ENCODE measurements at regions not wholly inside any gene's neighbourhood (a gene's known extent, or its start where the extent isn't known, plus 50 kb on each side); places are given as distances from the start of the nearest gene placed in this dataset.

- no peak overlapping the region for H3K27ac ChIP-seq (ENCODE audit: low read depth in 1 of 3, low read length in 2 of 3)
- DNase-seq: peak; percentile 16 to 22
- no peaks in the 10 kb centered on the region for H3K27me3 ChIP-seq (ENCODE audit: control insufficient read depth in 3 of 3, insufficient read depth in 3 of 3, low read length in 3 of 3)
- 50 to 57% (median 52%) methylated on average over 10 of the region's 10 CpGs for WGBS, 3 donors
- no peaks in the 10 kb centered on the region for H3K4me1 ChIP-seq (ENCODE audit: control insufficient read depth in 3 of 3, insufficient read depth in 2 of 3, low read depth in 1 of 3, low read length in 2 of 3)
- H3K4me3 ChIP-seq (ENCODE audit: low read depth in 1 of 3, low read length in 3 of 3): no peak overlapping the region
- no peak for FAIRE-seq
- H3K36me3 ChIP-seq (ENCODE audit: control insufficient read depth in 3 of 3, insufficient read depth in 2 of 3, low read depth in 1 of 3, low read length in 3 of 3): no peaks in the 10 kb centered on the region
- no peaks in the 10 kb centered on the region for H3K9me3 ChIP-seq (ENCODE audit: control insufficient read depth in 2 of 2, insufficient read depth in 1 of 2, low read depth in 1 of 2, low read length in 1 of 2)
Observed at GRCh38 chr3:25151281-25151902, 276.7 kb upstream of the RARB start.

GRCh38 chr3:25151903-25152295, 276.2 kb upstream of the RARB start:
- FAIRE-seq (no peak), DNase-seq (no peak)
- Histone ChIP-seq H3K27me3 (ENCODE audit: control insufficient read depth in 3 of 3, insufficient read depth in 3 of 3, low read length in 3 of 3) (no peaks in the 10 kb centered on the region), H3K9me3 (ENCODE audit: control insufficient read depth in 2 of 2, insufficient read depth in 1 of 2, low read depth in 1 of 2, low read length in 1 of 2) (no peaks in the 10 kb centered on the region), H3K4me1 (ENCODE audit: control insufficient read depth in 3 of 3, insufficient read depth in 2 of 3, low read depth in 1 of 3, low read length in 2 of 3) (no peaks in the 10 kb centered on the region), H3K4me3 (ENCODE audit: low read depth in 1 of 3, low read length in 3 of 3) (no peak overlapping the region), H3K36me3 (ENCODE audit: control insufficient read depth in 3 of 3, insufficient read depth in 2 of 3, low read depth in 1 of 3, low read length in 3 of 3) (no peaks in the 10 kb centered on the region), H3K27ac (ENCODE audit: low read depth in 1 of 3, low read length in 2 of 3) (no peak overlapping the region)
- 41 to 56% (median 56%) methylated on average over 3 of the region's 3 CpGs for WGBS, 3 donors

- no peaks in the 10 kb centered on the region for H3K36me3 ChIP-seq (ENCODE audit: control insufficient read depth in 3 of 3, insufficient read depth in 2 of 3, low read depth in 1 of 3, low read length in 3 of 3)
- H3K4me1 ChIP-seq (ENCODE audit: control insufficient read depth in 3 of 3, insufficient read depth in 2 of 3, low read depth in 1 of 3, low read length in 2 of 3): no peaks in the 10 kb centered on the region
- FAIRE-seq: no peak
- DNase-seq: no peak
- H3K4me3 ChIP-seq (ENCODE audit: low read depth in 1 of 3, low read length in 3 of 3): no peak overlapping the region
- no peaks in the 10 kb centered on the region for H3K9me3 ChIP-seq (ENCODE audit: control insufficient read depth in 2 of 2, insufficient read depth in 1 of 2, low read depth in 1 of 2, low read length in 1 of 2)
- no peak overlapping the region for H3K27ac ChIP-seq (ENCODE audit: low read depth in 1 of 3, low read length in 2 of 3)
- H3K27me3 ChIP-seq (ENCODE audit: control insufficient read depth in 3 of 3, insufficient read depth in 3 of 3, low read length in 3 of 3): no peaks in the 10 kb centered on the region
- WGBS, 3 donors: 74 to 87% (median 84%) methylated on average over 9 of the region's 9 CpGs
Observed at GRCh38 chr3:25153136-25153535, 274.9 kb upstream of the RARB start.

GRCh38 chr3:25153561-25153960, 274.5 kb upstream of the RARB start:
- 68 to 84% (median 82%) methylated on average over 1 of the region's 1 CpG for WGBS, 3 donors

GRCh38 chr3:25155652-25156471, 272.2 kb upstream of the RARB start:
- DNase-seq: no peak
- 49 to 57% (median 56%) methylated on average over 4 of the region's 4 CpGs for WGBS, 3 donors
- Histone ChIP-seq H3K4me1 (ENCODE audit: control insufficient read depth in 3 of 3, insufficient read depth in 2 of 3, low read depth in 1 of 3, low read length in 2 of 3) (no peaks in the 10 kb centered on the region), H3K9me3 (ENCODE audit: control insufficient read depth in 2 of 2, insufficient read depth in 1 of 2, low read depth in 1 of 2, low read length in 1 of 2) (no peaks in the 10 kb centered on the region), H3K27me3 (ENCODE audit: control insufficient read depth in 3 of 3, insufficient read depth in 3 of 3, low read length in 3 of 3) (no peaks in the 10 kb centered on the region), H3K4me3 (ENCODE audit: low read depth in 1 of 3, low read length in 3 of 3) (no peak overlapping the region), H3K36me3 (ENCODE audit: control insufficient read depth in 3 of 3, insufficient read depth in 2 of 3, low read depth in 1 of 3, low read length in 3 of 3) (no peaks in the 10 kb centered on the region), H3K27ac (ENCODE audit: low read depth in 1 of 3, low read length in 2 of 3) (no peak overlapping the region)
- no peak for FAIRE-seq

More at GRCh38 chr3:25153561-25153960, 274.5 kb upstream of the RARB start:
- Histone ChIP-seq H3K27ac (ENCODE audit: low read depth in 1 of 3, low read length in 2 of 3) (no peak overlapping the region), H3K36me3 (ENCODE audit: control insufficient read depth in 3 of 3, insufficient read depth in 2 of 3, low read depth in 1 of 3, low read length in 3 of 3) (no peaks in the 10 kb centered on the region), H3K4me3 (ENCODE audit: low read depth in 1 of 3, low read length in 3 of 3) (no peak overlapping the region), H3K27me3 (ENCODE audit: control insufficient read depth in 3 of 3, insufficient read depth in 3 of 3, low read length in 3 of 3) (no peaks in the 10 kb centered on the region), H3K9me3 (ENCODE audit: control insufficient read depth in 2 of 2, insufficient read depth in 1 of 2, low read depth in 1 of 2, low read length in 1 of 2) (no peaks in the 10 kb centered on the region), H3K4me1 (ENCODE audit: control insufficient read depth in 3 of 3, insufficient read depth in 2 of 3, low read depth in 1 of 3, low read length in 2 of 3) (no peaks in the 10 kb centered on the region)
- FAIRE-seq (no peak), DNase-seq (no peak)

- no peaks in the 10 kb centered on the region for H3K27me3 ChIP-seq (ENCODE audit: control insufficient read depth in 3 of 3, insufficient read depth in 3 of 3, low read length in 3 of 3)
- no peak overlapping the region for H3K4me3 ChIP-seq (ENCODE audit: low read depth in 1 of 3, low read length in 3 of 3)
- no peak overlapping the region for H3K27ac ChIP-seq (ENCODE audit: low read depth in 1 of 3, low read length in 2 of 3)
- 60 to 72% (median 72%) methylated on average over 5 of the region's 5 CpGs for WGBS, 3 donors
- FAIRE-seq: no peak
- H3K36me3 ChIP-seq (ENCODE audit: control insufficient read depth in 3 of 3, insufficient read depth in 2 of 3, low read depth in 1 of 3, low read length in 3 of 3): no peaks in the 10 kb centered on the region
- no peaks in the 10 kb centered on the region for H3K4me1 ChIP-seq (ENCODE audit: control insufficient read depth in 3 of 3, insufficient read depth in 2 of 3, low read depth in 1 of 3, low read length in 2 of 3)
- no peaks in the 10 kb centered on the region for H3K9me3 ChIP-seq (ENCODE audit: control insufficient read depth in 2 of 2, insufficient read depth in 1 of 2, low read depth in 1 of 2, low read length in 1 of 2)
- no peak for DNase-seq
Observed at GRCh38 chr3:25156626-25157025, 271.4 kb upstream of the RARB start.

- Histone ChIP-seq H3K4me3 (ENCODE audit: low read depth in 1 of 3, low read length in 3 of 3) (no peak overlapping the region), H3K27me3 (ENCODE audit: control insufficient read depth in 3 of 3, insufficient read depth in 3 of 3, low read length in 3 of 3) (no peaks in the 10 kb centered on the region), H3K27ac (ENCODE audit: low read depth in 1 of 3, low read length in 2 of 3) (no peak overlapping the region), H3K36me3 (ENCODE audit: control insufficient read depth in 3 of 3, insufficient read depth in 2 of 3, low read depth in 1 of 3, low read length in 3 of 3) (no peaks in the 10 kb centered on the region), H3K9me3 (ENCODE audit: control insufficient read depth in 2 of 2, insufficient read depth in 1 of 2, low read depth in 1 of 2, low read length in 1 of 2) (no peaks in the 10 kb centered on the region), H3K4me1 (ENCODE audit: control insufficient read depth in 3 of 3, insufficient read depth in 2 of 3, low read depth in 1 of 3, low read length in 2 of 3) (no peaks in the 10 kb centered on the region)
- 77 to 86% (median 77%) methylated on average over 3 of the region's 3 CpGs for WGBS, 3 donors
- no peak for DNase-seq
- FAIRE-seq: no peak
Observed at GRCh38 chr3:25165306-25165705, 262.8 kb upstream of the RARB start.

GRCh38 chr3:25166016-25166415, 262.0 kb upstream of the RARB start:
- Histone ChIP-seq H3K4me1 (ENCODE audit: control insufficient read depth in 3 of 3, insufficient read depth in 2 of 3, low read depth in 1 of 3, low read length in 2 of 3) (no peaks in the 10 kb centered on the region), H3K27me3 (ENCODE audit: control insufficient read depth in 3 of 3, insufficient read depth in 3 of 3, low read length in 3 of 3) (no peaks in the 10 kb centered on the region), H3K4me3 (ENCODE audit: low read depth in 1 of 3, low read length in 3 of 3) (no peak overlapping the region), H3K9me3 (ENCODE audit: control insufficient read depth in 2 of 2, insufficient read depth in 1 of 2, low read depth in 1 of 2, low read length in 1 of 2) (no peaks in the 10 kb centered on the region), H3K27ac (ENCODE audit: low read depth in 1 of 3, low read length in 2 of 3) (no peak overlapping the region), H3K36me3 (ENCODE audit: control insufficient read depth in 3 of 3, insufficient read depth in 2 of 3, low read depth in 1 of 3, low read length in 3 of 3) (no peaks in the 10 kb centered on the region)
- no peak for DNase-seq
- WGBS, 3 donors: 65 to 80% (median 66%) methylated on average over 3 of the region's 3 CpGs
- FAIRE-seq: no peak
